ENCODE measurements at regions not wholly inside any gene's neighbourhood (a gene's known extent, or its start where the extent isn't known, plus 50 kb on each side); places are given as distances from the start of the nearest gene placed in this dataset.

- Histone ChIP-seq H3K27ac (ENCODE audit: low read depth, low read length, poor library complexity, severe bottlenecking) (no peak overlapping the region), H2AFZ (ENCODE audit: low read length) (no peak overlapping the region), H3K9me2 (ENCODE audit: insufficient read depth, low read length) (no peaks in the 10 kb centered on the region), H3K4me2 (ENCODE audit: low read length) (no peak overlapping the region), H4K20me1 (ENCODE audit: insufficient read depth, low read length) (no peaks in the 10 kb centered on the region), H3K4me1 (ENCODE audit: insufficient read depth, low read length, poor library complexity, severe bottlenecking) (no peaks in the 10 kb centered on the region), H3K36me3 (ENCODE audit: insufficient read depth, low read length) (no peaks in the 10 kb centered on the region), H3K79me2 (ENCODE audit: insufficient read depth, low read depth, low read length) (no peaks in the 10 kb centered on the region), H3K9me3 (ENCODE audit: low read length) (peaks cover 7% of the 10 kb centered on the region; the same call in 1 of the 2 replicates), H3K4me3 (ENCODE audit: low read depth, low read length, poor library complexity, severe bottlenecking) (no peak overlapping the region)
- intact Hi-C loops (cut with micrococcal nuclease; ENCODE audit: unreplicated experiment): no loop called here
- ChIA-PET CTCF (ENCODE audit: unreplicated experiment) (no interaction called here), POLR2A (interaction anchor here (0.6 to 1.1 kb wide), 2 partner anchors 53 to 493 kb away, joined by 3 read pairs; no protein-coding TSS in a partner anchor)
- no TSS peak for BruUV-seq (replicated peaks)
- no peak for DNase-seq (ENCODE audit: low spot score)
- TF ChIP-seq EZH2phosphoT487 (IDR thresholded peaks at IDR 0.05; ENCODE audit: borderline replicate concordance, low read depth, low read length) (no peak), CTCF (conservative IDR thresholded peaks at IDR 0.05; ENCODE audit: low read length) (no peak)
Observed at GRCh38 chr16:26454102-26454501, 612.6 kb upstream of the C16orf82 start.

DNA sequence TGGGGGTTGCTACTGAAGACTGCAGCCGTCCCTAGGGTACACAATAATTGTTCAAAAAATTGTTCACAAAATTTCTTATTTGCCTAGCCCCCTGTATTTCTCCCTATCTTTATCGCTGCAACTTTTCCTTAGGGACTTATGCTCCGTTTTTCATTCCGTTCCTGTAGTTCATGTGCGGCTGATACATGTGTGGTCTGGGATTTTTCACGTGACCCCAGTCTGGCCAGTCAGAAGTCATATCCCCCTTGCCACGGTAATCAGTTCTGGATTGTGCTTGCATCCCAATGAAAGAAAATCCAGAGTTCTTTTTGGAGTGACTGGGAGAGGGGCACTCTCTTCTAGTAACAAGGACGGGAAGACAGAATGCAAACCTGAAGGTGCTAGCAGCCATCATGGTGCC lies 610.7 kb upstream of the C16orf82 start:
- H2AFZ ChIP-seq (ENCODE audit: low read length): no peak overlapping the region
- TF ChIP-seq EZH2phosphoT487 (IDR thresholded peaks at IDR 0.05; ENCODE audit: borderline replicate concordance, low read depth, low read length) (no peak), CTCF (conservative IDR thresholded peaks at IDR 0.05; ENCODE audit: low read length) (no peak)
- no peaks in the 10 kb centered on the region for H3K36me3 ChIP-seq (ENCODE audit: insufficient read depth, low read length)
- no peak overlapping the region for H3K4me2 ChIP-seq (ENCODE audit: low read length)
- ChIA-PET POLR2A (no interaction called here), CTCF (ENCODE audit: unreplicated experiment) (no interaction called here)
- H3K4me1 ChIP-seq (ENCODE audit: insufficient read depth, low read length, poor library complexity, severe bottlenecking): no peaks in the 10 kb centered on the region
- no TSS peak for BruUV-seq (replicated peaks)
- no peaks in the 10 kb centered on the region for H3K9me2 ChIP-seq (ENCODE audit: insufficient read depth, low read length)
- no peak overlapping the region for H3K4me3 ChIP-seq (ENCODE audit: low read depth, low read length, poor library complexity, severe bottlenecking)
- no peaks in the 10 kb centered on the region for H3K79me2 ChIP-seq (ENCODE audit: insufficient read depth, low read depth, low read length)
- H3K9me3 ChIP-seq (ENCODE audit: low read length): peaks cover 7% of the 10 kb centered on the region; the same call in 1 of the 2 replicates
- H4K20me1 ChIP-seq (ENCODE audit: insufficient read depth, low read length): no peaks in the 10 kb centered on the region
- H3K27ac ChIP-seq (ENCODE audit: low read depth, low read length, poor library complexity, severe bottlenecking): no peak overlapping the region
- no peak for DNase-seq (ENCODE audit: low spot score)
- intact Hi-C loops (cut with micrococcal nuclease; ENCODE audit: unreplicated experiment): no loop called here

GRCh38 chr16:26457095-26457494 lies 609.6 kb upstream of the C16orf82 start:
- TF ChIP-seq CTCF (conservative IDR thresholded peaks at IDR 0.05; ENCODE audit: low read length): no peak
- no peak for TF ChIP-seq EZH2phosphoT487 (IDR thresholded peaks at IDR 0.05; ENCODE audit: borderline replicate concordance, low read depth, low read length)
- Histone ChIP-seq H3K4me1 (ENCODE audit: insufficient read depth, low read length, poor library complexity, severe bottlenecking) (no peaks in the 10 kb centered on the region), H3K4me3 (ENCODE audit: low read depth, low read length, poor library complexity, severe bottlenecking) (no peak overlapping the region), H3K36me3 (ENCODE audit: insufficient read depth, low read length) (no peaks in the 10 kb centered on the region), H4K20me1 (ENCODE audit: insufficient read depth, low read length) (no peaks in the 10 kb centered on the region), H3K9me2 (ENCODE audit: insufficient read depth, low read length) (no peaks in the 10 kb centered on the region), H3K79me2 (ENCODE audit: insufficient read depth, low read depth, low read length) (no peaks in the 10 kb centered on the region), H3K9me3 (ENCODE audit: low read length) (peaks cover 7% of the 10 kb centered on the region; the same call in 1 of the 2 replicates), H3K27ac (ENCODE audit: low read depth, low read length, poor library complexity, severe bottlenecking) (no peak overlapping the region), H2AFZ (ENCODE audit: low read length) (no peak overlapping the region), H3K4me2 (ENCODE audit: low read length) (no peak overlapping the region)
- no TSS peak for BruUV-seq (replicated peaks)
- DNase-seq (ENCODE audit: low spot score): no peak
- intact Hi-C loops (cut with micrococcal nuclease; ENCODE audit: unreplicated experiment): no loop called here
- CTCF ChIA-PET (ENCODE audit: unreplicated experiment): no interaction called here
- POLR2A ChIA-PET: interaction anchor here (0.6 kb wide), 2 partner anchors 143 to 535 kb away, joined by 3 to 4 read pairs; no protein-coding TSS in a partner anchor
